RWPE1 (cell line): ENCODE measurements at regions not wholly inside any gene's neighbourhood (a gene's known extent, or its start where the extent isn't known, plus 50 kb on each side); places are given as distances from the start of the nearest gene placed in this dataset.
A peak's percentile ranks its signal among the peaks of the same experiment; 100 is the strongest.

Experiments
- CTCF ChIA-PET: fragments of 350-600 bp; sonication (Branson Sonifier 250); formaldehyde crosslinking; extraction: SDS; loops from one replicate; lab custom pipeline; 2021; lab: Yijun Ruan, JAX
- POLR2A ChIA-PET: fragments of 400-600 bp; formaldehyde crosslinking; extraction: SDS; loops from one replicate; lab custom pipeline; 2020; ENCODE audit warnings: antibody characterized with exemption; ENCODE audit not compliant: low non-redundant PET; lab: Yijun Ruan, JAX
- DNase-seq: peaks from one replicate; pipeline ENCODE4 v3.0.0; 2012; ENCODE audit warnings: low spot score
- H3K27ac ChIP-seq: fragments of 450-650 bp; 2 replicates; pipeline ENCODE4 v1.5.1; 2017
- CTCF ChIP-seq: fragments of 450-650 bp; conservative IDR thresholded peaks from 2 replicates; pipeline ENCODE4 v1.5.1; 2017; ENCODE audit warnings: low read depth, mild to moderate bottlenecking

GRCh38 chr10:29931833-29932232, 127.6 kb downstream of the JCAD start:
- DNase-seq: no peak
- POLR2A ChIA-PET: no interaction called here
- no peak for TF ChIP-seq CTCF
- no peak overlapping the region for H3K27ac ChIP-seq
- CTCF ChIA-PET: no interaction called here

- POLR2A ChIA-PET: no interaction called here
- H3K27ac ChIP-seq: no peak overlapping the region; the same call in 1 of the 2 replicates
- CTCF ChIA-PET: interaction anchor here (0.7 kb wide), 1 partner anchor 7 kb away, joined by 3 read pairs; no protein-coding TSS in a partner anchor
- TF ChIP-seq CTCF: no peak
- no peak for DNase-seq
Observed at GRCh38 chr10:29929006-29929405, 130.4 kb downstream of the JCAD start.

DNA sequence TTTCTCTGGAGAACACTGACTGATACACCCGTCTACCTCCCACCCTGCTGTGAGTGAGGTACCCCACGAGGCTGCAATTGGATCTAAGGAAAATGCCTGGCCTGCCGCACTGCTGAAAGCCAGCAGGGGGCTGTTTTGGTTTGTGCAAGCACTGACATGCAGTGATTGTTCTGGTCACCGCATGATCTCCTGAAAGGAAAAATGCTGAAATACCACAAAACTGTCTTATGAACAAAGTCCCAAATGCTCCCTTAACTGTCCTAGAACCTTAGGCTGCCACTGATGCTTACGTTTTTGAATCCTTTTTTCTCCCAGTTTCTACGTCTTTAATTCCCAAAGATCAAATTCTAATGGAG, 132.7 kb downstream of the JCAD start:
- no peak overlapping the region for H3K27ac ChIP-seq
- peak; percentile 64 for TF ChIP-seq CTCF
- DNase-seq: peak; percentile 40
- CTCF ChIA-PET: interaction anchor here (0.6 kb wide), 1 partner anchor 39 kb away, joined by 3 read pairs; no protein-coding TSS in a partner anchor
- POLR2A ChIA-PET: no interaction called here

DNA sequence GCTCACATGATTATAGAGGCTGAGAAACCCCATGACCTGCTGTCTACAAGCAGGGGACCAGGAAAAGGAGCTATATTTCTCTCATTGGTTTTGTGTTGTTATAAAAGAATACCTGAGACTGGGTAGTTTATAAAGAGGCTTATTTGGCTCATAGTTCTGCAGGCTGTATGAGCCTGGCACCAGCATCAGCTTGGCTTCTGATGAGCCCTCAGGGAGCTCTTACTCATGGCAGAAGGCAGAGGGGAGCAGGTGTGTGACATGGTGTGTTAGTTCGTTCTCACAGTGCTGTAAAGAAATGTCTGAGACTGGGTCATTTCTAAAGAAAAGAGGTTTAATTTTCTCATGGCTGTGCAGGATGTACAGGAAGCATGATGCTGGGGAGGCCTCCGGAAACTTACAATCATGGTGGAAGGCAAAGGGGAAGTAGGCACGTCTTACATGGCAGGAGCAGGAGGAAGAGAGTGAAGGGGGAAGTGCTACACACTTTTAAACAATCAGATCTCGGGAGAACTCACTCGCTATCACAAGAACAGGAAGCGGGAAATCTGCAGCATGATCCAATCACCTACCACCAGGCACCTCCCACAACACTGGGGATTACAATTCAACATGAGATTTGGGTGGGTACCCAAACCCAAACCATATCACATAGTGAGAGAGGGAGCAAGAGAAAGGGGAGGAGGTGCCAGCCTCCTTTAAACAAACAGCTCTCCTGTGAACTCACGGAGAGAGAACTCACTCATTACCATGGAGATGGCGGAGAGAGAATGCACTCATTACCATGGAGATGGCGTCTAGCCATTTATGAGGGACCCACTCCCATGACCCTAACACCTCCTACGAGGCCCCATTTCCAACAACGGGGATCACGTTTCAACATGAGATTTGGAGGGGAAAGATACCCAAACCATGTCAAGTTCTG, 133.4 kb downstream of the JCAD start:
- TF ChIP-seq CTCF: no peak
- ChIA-PET CTCF (interaction anchor here (0.6 kb wide), 1 partner anchor 40 kb away, joined by 3 read pairs; no protein-coding TSS in a partner anchor), POLR2A (no interaction called here)
- no peak overlapping the region for H3K27ac ChIP-seq
- DNase-seq: no peak

GRCh38 chr10:29924436-29924835, 134.9 kb downstream of the JCAD start:
- POLR2A ChIA-PET: no interaction called here

GRCh38 chr10:29923416-29923965, 135.9 kb downstream of the JCAD start:
- ChIA-PET POLR2A (no interaction called here), CTCF (no interaction called here)
- H3K27ac ChIP-seq: no peak overlapping the region
- no peak for DNase-seq
- TF ChIP-seq CTCF: no peak

More at GRCh38 chr10:29924436-29924835, 134.9 kb downstream of the JCAD start:
- no peak for TF ChIP-seq CTCF
- no peak for DNase-seq
- H3K27ac ChIP-seq: no peak overlapping the region
- CTCF ChIA-PET: interaction anchor here (0.6 to 0.7 kb wide), 2 partner anchors 180 to 198 kb away, joined by 3 to 4 read pairs; no protein-coding TSS in a partner anchor
